Loucy (cell line): ENCODE measurements at regions not wholly inside any gene's neighbourhood (a gene's known extent, or its start where the extent isn't known, plus 50 kb on each side); places are given as distances from the start of the nearest gene placed in this dataset.

Source experiments
- EZH2phosphoT487 ChIP-seq: fragments of 200-600 bp; IDR thresholded peaks from 2 replicates; pipeline ENCODE4 v1.6.1; 2018; ENCODE audit warnings: antibody characterized with exemption, mild to moderate bottlenecking, moderate library complexity, borderline replicate concordance
- TF ChIP-seq, protein P1 (sequence below): fragments of 200-600 bp; sonication (generic); conservative IDR thresholded peaks from 2 replicates; pipeline ENCODE4 v1.5.1; 2014; ENCODE audit warnings: mild to moderate bottlenecking, antibody characterized with exemption, low read length

DNA sequence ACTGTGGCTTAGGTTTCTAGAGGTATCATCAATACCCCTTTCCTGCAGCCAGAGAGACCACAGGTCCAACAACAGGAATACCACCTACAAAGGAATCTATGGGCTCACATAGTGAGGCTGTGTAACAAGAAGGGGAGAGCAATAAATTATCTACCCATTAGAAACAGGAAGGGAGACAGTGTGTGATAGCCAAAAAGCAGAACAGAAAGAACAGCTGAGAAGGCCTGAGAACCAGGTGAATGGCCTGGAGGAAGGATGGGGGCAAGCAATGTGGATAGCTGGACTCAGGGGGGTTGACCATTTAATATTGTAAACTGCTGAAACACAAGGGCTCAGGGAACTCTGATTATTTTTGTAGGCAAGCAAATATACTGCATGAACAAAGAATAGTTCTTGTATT lies 628.2 kb downstream of the COL12A1 start:
- no peak for TF ChIP-seq EZH2phosphoT487
- TF ChIP-seq, protein P1, sequence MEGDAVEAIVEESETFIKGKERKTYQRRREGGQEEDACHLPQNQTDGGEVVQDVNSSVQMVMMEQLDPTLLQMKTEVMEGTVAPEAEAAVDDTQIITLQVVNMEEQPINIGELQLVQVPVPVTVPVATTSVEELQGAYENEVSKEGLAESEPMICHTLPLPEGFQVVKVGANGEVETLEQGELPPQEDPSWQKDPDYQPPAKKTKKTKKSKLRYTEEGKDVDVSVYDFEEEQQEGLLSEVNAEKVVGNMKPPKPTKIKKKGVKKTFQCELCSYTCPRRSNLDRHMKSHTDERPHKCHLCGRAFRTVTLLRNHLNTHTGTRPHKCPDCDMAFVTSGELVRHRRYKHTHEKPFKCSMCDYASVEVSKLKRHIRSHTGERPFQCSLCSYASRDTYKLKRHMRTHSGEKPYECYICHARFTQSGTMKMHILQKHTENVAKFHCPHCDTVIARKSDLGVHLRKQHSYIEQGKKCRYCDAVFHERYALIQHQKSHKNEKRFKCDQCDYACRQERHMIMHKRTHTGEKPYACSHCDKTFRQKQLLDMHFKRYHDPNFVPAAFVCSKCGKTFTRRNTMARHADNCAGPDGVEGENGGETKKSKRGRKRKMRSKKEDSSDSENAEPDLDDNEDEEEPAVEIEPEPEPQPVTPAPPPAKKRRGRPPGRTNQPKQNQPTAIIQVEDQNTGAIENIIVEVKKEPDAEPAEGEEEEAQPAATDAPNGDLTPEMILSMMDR: no peak
